Non-pigmented ciliary epithelial cell (primary cell): ENCODE measurements at regions not wholly inside any gene's neighbourhood (a gene's known extent, or its start where the extent isn't known, plus 50 kb on each side); places are given as distances from the start of the nearest gene placed in this dataset.

ENCODE experiments used
- DNase-seq: peaks from one replicate; pipeline ENCODE4 v3.0.0-alpha.2; 2010; ENCODE audit warnings: low read depth

DNA sequence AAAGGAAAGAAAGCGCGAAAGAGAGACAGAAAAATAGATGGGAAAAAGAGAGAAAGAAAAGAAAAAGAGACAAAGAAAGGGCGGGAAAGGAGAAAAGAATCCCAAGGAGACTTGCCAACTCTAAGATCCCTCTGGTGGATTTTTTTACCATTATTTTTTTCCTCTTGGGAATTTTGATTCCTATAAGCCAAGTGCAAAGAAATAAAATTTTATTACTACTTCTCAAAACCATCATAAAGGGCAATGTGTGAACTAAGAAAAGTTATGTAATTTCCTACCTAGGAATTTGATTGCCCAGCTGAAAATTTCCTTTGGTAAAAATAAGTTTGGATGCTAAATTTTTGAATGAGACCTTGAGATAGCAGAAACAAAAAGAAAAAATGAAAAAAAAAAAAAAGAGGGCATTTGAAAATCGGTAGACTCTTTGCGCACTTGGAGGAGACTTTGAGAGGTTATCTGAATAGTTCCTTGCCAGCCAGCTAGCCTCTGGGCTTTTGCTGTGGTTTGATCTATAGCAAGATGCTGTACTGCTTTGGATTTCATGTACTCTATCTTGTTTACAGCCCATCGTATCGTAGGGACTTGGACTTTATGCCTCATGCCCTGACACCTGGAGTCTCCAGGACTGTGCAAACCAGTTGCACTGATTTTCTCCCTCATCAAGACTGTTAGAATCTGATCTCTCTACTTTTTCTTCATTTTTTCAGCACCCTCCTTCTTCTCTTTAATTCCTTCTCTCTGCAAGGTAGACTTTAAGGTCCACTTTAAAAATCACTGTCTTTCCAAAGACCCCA, 535.4 kb upstream of the MKI67 start:
- no peak for DNase-seq

DNA sequence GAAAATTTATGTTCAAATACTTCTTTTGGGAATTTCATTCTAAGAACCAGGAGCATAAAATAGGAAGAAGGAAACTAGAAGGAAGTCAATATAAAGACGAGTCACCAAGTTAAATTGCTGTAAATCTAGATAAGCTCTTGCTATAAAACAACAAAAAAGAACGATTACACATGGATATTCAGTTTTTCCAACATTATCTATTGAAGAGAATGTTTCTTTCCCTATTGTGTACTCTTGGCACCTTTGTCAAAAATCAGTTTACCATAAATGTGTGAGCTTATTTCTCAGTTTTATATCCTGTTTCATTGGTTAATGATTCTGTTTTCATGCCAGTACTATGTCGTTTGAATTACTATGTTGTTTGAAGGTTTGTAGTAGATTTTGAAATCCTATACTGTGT, 536.3 kb upstream of the MKI67 start:
- no peak for DNase-seq

DNA sequence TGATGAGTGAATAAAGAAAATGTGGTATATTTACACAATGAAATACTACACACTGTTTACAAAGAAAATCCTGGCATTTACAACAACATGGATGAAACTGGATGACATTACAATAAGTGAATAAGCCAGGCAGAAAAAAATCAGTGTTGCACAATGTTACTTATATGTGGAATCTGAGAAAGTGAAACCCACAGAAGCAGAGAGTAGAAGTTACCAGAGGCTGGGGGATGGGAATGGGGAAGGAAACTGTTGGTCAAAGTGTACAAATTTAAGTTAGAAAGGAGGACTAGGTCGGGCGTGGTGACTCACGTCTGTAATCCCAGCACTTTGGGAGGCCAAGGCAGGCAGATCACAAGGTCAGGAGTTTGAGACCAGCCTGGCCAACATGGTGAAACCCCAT, 538.5 kb upstream of the MKI67 start:
- DNase-seq: no peak

DNA sequence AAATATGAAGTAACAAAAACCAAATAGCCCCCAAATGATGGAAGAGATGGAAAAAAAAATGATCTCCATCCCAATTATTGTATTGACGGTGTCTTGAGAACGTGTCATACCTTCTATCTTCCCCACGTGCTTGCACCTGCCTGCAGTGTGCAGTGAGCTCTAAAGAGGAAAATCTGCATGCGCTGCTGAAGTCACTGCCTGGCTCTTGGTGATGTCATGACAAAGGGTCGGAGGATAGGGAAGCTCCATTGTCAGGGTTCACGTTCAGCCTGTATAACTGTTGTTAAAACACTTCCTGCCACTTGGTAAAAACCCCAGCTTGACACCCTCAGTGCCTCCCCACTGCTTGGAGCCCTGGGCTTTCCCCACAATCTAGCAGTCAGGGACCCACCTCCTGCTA, 549.2 kb upstream of the MKI67 start:
- no peak for DNase-seq

DNA sequence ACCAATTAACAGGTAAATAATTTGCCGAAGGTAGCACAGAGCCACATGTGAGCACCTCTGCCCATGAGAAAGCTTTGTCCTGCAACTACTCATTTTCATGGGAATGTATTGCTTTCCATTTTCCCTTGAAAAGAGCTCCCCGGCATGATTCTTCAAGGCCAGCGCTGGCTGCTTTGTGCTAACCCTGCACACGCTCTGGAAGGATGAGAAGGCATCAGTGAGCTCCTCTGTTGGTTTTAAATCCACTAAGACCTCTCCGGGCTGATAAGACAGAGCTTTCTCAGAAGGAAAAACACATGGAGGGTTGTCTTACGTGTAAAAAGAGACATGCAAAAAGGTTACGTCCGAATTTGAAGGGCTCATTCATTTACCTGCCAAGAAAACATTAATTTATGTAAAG, 553.9 kb upstream of the MKI67 start:
- DNase-seq: no peak

DNA sequence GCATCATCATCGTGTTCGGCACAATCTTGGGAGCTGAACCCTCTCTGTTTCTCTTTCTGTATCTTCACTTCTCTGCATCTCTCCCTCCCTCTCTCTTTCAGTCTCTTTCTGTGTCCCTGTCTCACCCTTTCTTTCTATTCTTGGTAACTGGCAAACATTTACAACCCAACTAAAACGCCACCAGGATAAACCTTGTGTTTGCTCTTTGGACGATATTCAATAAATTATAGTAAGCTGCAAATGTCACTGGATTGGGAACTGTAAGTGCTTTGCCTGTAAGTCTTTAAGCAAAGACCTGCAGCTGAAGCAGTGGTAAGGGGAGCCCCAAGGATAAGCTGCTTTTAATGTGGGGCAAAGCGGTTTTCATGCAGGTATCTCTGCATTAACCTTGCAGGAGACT, 558.0 kb upstream of the MKI67 start:
- no peak for DNase-seq

DNA sequence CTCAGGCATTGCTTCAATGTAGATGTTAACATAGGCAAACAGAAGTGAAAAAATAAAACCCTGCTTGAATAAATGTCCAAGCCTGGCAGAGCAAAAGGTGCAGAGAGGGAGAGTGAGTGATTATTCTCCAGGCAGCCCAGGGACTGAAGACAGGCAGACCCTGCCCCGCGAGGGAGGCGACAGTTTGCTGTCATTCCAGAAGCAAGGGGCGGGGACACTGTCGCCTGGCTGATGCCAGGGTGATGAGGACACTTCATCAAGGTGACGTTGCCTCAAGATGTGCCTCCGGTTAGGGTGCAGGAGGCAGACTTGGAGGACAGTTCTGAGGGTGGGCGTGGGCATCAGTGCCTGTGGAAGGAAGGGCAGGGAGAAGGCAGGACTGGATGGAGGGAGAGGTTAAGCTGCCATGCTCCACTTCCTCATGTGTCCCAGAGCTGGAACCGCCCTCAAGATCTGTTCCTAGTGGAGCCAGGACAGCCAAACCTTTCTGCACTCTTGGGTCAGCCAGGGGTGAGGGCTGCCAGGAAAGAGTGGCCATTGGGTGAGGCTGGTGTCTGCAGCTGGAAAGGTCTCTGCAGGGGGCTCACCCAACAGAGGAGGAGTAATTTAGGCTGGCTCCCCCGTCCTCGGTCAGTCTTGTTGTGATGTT, 560.5 kb upstream of the MKI67 start:
- DNase-seq: no peak

DNA sequence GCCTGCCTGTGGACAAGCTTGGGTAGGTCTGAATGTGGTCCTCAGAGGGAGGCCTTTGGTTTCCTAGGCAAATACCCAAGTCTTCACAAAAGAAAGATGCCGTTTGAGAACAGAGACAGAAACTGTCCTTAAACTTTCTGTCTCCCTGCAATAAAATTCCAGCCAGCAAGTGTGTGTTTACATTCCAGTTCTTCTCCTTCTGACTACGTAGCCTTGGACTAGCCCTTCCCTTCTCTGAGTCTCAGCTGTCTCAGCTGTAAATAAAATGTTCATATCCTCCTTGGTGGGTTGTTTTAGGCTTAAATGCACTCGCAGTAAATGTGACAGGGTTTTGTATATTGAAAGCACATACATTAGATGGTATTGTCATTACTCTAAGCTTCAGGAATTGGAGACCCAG, 561.2 kb upstream of the MKI67 start:
- no peak for DNase-seq

DNA sequence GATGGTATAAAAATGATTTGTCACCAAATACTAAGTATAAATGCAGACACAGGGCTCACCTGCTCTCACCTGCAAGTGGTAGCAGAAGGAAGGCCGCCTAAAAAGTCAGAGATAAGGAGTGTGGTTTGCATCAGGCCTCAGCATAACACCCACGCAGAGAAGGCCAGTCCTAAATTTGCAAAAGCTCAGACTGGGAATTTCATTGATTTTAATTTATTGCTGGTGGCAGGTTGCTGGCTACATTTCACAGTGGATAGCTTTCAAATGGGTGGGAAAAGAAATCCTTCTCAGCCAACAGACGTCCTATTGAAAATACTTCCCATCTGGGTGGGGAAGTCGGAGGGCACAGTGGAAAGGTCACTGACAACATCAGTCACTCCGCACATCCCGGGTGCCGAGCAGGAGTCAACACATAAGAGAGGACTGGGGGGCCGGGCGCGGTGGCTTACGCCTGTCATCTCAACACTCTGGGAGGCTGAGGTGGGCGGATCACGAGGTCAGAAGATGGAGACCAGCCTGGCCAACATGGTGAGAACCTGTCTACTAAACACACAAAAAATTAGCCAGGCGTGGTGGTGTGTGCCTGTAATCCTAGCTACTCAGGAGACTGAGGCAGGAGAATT, 561.8 kb upstream of the MKI67 start:
- DNase-seq: no peak

DNA sequence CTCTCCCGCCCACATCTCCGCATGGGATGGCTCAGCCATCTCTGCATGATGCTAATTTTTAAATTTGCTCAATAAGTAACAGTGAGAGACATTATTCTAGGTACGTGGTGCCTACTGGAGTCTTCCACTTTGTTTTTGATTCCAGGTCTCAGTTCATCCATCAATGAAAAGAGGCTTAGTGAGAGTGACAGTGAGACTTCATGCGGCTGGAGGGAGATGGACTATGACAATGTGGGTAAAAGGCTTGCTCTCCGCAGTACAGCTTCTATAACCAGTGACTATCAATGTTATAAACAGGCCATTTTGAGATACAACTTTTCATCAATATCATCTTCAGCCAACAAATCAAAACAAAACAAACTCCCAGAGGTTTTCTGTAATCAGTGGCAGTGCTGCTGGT, 563.4 kb upstream of the MKI67 start:
- DNase-seq: no peak

DNA sequence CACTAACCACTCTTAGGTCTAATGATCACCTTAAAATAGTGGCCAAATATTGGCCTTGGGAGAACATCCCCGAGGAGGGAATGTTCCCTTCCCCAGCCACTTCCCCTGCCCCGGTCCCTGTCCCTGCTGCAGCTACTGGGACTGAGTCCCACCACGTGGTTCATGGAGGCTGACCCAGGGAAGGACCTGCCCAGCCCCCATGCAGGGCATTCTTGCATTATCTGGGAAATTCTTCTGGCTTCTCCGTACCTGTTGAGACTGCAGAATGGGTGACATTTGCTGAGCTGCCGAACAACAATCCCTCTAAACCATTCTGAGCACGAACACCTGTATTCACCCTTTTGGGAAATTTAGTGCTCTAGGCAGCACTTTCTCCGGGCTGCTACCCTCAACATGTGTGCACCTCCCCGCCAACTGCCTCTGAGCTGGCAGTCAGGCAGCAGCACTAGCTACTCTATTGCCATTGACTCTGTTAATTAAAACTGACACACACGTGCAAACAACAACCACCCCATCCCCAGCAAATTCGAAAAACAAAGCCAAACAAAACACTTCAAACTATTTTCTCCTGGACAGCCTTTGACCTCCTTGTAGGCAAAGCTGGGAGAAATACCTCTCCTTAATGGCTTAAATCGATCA, 567.4 kb upstream of the MKI67 start:
- no peak for DNase-seq

DNA sequence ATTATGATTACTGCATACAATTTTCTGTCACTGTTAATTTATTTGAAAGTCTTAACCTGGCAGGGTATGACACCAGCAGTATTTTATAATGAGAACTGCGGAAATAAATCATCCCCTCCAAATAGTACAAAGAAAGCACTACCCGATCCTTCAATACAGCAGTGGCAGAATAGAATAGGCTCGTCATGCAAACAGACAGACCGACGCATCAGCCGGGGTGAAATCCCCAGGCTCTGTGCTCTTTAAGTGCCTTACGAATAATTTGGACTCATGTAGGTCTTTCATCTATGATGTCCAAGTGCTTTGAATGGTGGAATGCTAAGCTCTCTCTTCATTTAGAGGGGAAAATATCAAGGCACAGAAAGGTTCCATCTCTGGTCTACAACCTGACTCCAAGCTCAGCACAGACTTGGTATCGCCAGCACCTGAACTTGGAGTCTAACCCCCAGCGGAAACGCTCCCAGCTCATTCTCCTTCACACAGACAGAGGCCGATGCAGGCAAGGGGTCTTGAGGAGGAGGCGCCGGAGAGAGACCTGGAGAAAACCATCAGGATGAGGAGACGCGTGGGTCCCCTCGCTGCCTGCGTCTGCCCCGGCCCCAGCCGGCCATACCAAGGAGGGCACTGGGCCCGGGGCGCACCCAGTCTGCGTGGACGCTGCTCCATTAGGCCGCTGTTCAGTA, 568.1 kb upstream of the MKI67 start:
- no peak for DNase-seq

DNA sequence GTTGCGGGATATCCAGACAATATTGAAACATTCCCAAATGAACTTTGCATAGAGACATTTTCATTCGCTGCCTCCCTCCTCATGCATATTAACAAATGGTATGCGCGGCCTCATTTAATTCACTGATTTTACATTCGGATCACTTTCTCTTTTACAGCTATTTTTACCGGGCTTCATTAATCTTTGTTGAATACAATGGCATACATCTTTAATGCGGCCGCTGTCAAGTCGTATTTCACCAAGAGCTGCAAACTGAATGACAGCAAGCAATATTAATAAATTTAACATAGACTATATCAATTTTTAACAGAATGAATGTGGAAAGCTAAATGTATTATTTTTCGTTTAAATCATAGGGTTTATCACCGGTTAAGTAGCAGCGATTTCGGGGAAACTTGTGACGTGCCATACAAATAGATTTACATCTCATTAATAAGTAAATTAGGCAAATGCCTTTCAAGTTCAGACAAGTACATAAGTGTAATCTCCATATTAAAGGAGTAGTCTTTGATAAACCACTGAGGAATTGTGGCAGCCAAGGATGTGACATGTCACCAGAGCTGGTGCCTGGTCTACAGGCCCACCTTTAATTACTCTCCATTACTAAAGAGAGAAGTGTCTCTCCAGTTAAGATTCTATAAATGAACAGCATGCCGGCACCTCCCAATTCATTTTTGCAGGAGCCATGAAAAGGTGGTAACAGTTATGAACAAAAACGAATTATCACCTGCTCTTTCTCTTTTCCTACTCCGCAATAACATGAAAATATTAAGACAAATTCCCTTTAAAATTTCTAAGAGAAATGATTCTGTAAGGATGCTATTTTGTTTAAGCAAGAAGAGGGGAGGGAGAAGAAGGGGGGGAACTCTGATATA, 568.9 kb upstream of the MKI67 start:
- DNase-seq: no peak

DNA sequence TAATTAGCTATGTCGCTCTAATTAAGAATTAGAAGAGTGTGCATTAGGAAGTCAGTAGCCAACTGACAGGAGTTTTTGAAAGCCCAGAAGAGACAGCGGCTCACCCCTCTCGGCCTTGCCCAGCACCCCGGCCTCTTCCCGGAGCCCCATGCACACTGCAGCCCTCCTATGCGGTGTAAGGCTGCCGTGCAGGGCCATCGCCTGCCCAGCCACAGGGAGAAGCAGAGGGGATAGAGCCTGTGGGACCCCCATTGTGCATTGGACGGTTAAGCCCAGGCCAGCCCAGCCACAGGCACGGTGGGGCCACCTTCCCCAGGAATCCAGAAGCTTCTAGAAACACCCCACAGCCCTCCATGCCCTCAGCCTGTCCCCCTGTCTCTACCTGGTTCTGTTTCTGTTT, 569.7 kb upstream of the MKI67 start:
- DNase-seq: no peak

DNA sequence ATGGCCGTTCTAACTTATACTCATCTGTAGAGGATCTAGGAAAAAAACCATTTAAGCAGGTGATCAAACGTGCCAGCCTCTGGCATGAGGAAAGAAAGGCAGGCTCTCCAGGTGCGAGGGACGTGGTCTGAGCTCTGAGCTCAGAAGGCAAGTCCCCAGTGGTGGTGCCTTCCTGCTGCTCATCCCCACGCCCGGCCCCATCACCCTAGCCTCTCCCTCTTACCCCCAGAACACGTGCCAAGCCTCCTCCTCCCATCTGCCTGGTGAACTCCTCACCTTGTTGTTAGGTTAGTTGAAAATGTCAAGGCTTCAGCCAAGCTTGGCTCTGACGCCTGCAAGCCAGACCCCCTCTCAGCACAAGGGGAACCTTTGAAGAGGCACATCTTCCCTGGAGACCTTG, 571.2 kb upstream of the MKI67 start:
- no peak for DNase-seq

DNA sequence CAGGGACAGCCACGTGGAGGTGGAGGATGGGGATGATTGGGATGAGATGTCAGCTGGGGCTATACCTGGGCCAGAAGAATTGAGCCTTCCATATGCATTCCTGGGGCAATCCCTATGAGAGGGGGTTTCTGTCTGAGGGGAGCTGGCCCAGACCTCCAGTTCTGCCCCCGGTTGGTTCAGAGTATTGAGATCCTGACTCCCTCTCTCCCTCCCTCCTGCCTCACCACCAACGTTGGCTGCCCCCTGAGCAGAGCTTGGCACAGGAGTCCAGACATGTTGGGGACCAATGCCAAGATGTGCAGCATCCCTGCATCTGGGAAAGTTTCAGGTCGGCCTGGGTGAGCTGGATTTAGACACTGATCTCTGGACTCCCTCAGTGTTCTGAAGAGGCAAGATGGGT, 575.2 kb upstream of the MKI67 start:
- DNase-seq: no peak

DNA sequence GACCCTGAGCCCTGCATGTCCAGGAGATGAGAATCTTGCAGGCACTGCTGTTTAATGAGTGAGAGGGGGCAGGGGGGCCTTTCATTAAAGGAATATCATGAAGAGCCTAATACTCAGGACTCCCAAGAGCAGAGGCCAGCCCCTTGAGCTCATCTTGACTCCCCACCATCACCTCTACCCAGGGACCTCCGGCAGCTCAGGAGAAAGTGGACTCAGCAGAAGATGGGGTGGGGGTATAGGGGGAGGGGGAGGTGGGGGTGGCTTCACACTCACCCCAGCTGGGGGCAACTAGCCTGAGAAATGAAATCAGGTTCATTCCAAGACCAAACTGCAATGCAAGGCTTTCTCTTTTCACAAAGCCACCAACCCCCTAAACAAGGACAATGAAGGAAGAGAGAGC, 575.6 kb upstream of the MKI67 start:
- no peak for DNase-seq

DNA sequence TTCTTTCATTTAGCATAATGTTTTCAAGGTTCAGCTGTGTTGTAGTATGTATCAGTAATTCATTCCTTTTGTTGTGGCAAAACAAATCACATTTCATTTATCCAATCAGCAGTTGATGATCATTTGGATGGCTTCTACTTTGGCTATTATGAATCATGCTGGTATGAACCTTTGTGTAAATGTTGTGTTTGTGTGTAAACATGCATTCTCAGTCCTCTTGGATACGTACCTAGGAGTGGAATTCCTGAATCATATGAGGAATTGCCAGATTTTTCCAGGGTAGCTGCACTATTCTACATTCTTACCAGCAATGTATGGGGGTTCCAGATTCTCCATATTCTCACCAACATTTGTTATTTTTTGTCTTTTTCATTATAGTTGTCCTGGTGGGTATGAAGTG, 578.5 kb upstream of the MKI67 start:
- DNase-seq: no peak

DNA sequence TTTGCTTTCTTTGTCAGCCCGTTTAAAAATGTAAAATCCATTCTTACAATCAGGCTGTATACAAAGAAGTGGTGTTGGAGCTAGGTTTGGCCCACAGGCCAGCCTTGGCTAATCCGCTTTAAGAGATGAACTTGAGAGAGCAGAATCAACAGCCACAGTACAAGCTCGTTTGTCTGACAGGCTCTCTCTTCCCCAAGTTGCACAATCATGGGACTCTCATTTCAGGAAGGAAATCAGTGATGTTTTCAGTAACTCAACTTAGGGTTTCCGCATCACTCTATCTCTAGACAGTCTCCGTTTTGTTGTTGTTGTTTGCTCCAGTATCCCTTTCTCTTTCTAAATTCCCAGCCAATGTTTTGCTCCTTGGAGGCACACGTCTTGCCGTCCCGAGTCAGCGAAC, 582.0 kb upstream of the MKI67 start:
- DNase-seq: no peak

DNA sequence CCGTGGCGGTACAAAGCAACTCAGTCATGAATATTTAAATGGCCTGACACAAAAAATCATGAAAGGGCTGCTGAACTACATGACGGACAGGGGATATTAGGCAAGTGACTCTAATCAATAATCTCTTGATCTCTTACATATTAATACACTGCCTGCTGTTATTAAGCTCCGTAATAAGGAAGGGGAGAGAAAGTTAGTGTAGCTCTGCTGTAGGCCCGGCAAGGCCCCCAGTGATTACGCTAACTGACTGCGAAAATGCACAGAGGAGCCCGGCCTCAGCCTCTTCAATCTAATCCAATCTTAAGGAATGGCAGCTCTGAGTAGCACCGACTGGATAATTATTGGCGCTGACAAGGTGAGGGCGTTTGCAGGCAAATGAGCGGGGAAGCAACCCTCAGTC, 583.5 kb upstream of the MKI67 start:
- DNase-seq: no peak

DNA sequence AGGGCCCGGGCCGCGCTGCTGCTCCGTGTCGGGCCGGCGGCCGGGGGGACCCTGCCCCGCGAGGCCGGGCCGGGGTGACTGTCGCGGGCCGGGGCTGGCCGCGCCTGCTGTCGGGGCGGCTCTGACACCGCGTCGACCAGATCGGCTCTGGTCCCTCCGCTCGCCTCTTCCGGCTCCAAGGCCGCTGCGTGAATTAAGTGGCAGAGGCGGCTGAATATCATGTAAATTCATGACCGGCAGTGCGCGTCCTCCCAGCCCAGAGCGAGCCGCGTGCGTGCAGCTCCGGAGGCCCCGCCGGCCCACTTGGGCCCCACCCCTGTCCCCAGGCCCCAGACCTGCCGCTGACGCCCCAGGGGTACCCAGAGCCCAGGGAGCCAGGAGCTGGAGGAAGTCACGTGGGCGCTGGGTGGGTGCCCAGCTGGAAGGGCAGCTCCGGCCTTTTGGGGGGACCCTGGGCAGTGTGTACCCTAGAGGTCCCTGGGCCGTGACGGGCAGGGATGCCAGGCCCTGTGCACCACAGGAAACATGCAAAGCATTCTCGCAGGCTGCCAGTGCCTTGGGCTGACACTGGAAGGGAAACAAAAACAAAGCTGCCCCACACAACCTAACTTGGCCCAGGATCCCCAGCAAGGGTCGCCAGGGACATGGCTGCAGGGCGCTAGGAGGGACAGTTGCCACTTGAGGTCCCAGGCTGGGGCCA, 584.0 kb upstream of the MKI67 start:
- DNase-seq: no peak
